MCF 10A (cell line): ENCODE measurements at regions not wholly inside any gene's neighbourhood (a gene's known extent, or its start where the extent isn't known, plus 50 kb on each side); places are given as distances from the start of the nearest gene placed in this dataset.

Experiments
- BruUV-seq: library from RNA; stranded (reverse); fragments of 400-500 nt; replicated peaks from 2 replicates; lab custom pipeline; 2021; lab: Mats Ljungman, UMichigan
- CTCF ChIA-PET: fragments of 300-600 bp; sonication (Branson Sonifier 250); formaldehyde crosslinking; extraction: SDS; loops from one replicate; lab custom pipeline; 2021; ENCODE audit warnings: antibody characterized with exemption, inconsistent platforms; lab: Yijun Ruan, JAX
- POLR2A ChIA-PET: fragments of 300-600, 350-650 bp; sonication (Branson Sonifier 250); formaldehyde crosslinking; extraction: SDS; loops from one replicate; lab custom pipeline; 2020; ENCODE audit warnings: antibody characterized with exemption, inconsistent platforms; lab: Yijun Ruan, JAX
- DNase-seq: peaks from one replicate; pipeline ENCODE4 v3.0.0-alpha.2; 2018; ENCODE audit not compliant: unreplicated experiment
- H3K27ac Mint-ChIP-seq: one replicate; pipeline ENCODE4 v1.8.0; 2022; ENCODE audit warnings: mild to moderate bottlenecking, low read depth, mixed read lengths; ENCODE audit not compliant: unreplicated experiment
- H3K27me3 Mint-ChIP-seq: one replicate; pipeline ENCODE4 v1.8.0; 2022; ENCODE audit warnings: mixed read lengths; ENCODE audit not compliant: insufficient read depth, unreplicated experiment
- H3K36me3 Mint-ChIP-seq: one replicate; pipeline ENCODE4 v1.8.0; 2022; ENCODE audit warnings: mild to moderate bottlenecking, moderate library complexity, mixed read lengths; ENCODE audit not compliant: insufficient read depth, unreplicated experiment
- H3K4me1 Mint-ChIP-seq: one replicate; pipeline ENCODE4 v1.8.0; 2022; ENCODE audit warnings: mixed read lengths; ENCODE audit not compliant: insufficient read depth, unreplicated experiment
- H3K4me3 Mint-ChIP-seq: one replicate; pipeline ENCODE4 v1.8.0; 2022; ENCODE audit warnings: mild to moderate bottlenecking, moderate library complexity, mixed read lengths; ENCODE audit not compliant: unreplicated experiment
- H3K9me3 Mint-ChIP-seq: one replicate; pipeline ENCODE4 v1.8.0; 2022; ENCODE audit warnings: mixed read lengths; ENCODE audit not compliant: unreplicated experiment
- CTCF ChIP-seq: fragments of 200-600 bp; IDR thresholded peaks from one replicate; pipeline ENCODE4 v1.8.0; 2022; ENCODE audit warnings: antibody characterized with exemption, mild to moderate bottlenecking; ENCODE audit not compliant: unreplicated experiment
- intact Hi-C: fragments of 100-400 bp; cut with micrococcal nuclease; formaldehyde crosslinking; loops from 2 replicates; pipeline ENCODE4 v1.14.1; 2022

- intact Hi-C loops: no loop called here
- Mint-ChIP-seq H3K4me3 (no peak overlapping the region), H3K27me3 (no peaks in the 10 kb centered on the region), H3K4me1 (no peaks in the 10 kb centered on the region), H3K36me3 (no peaks in the 10 kb centered on the region), H3K9me3 (no peaks in the 10 kb centered on the region), H3K27ac (no peak overlapping the region)
- BruUV-seq: no TSS peak
- ChIA-PET POLR2A (no interaction called here), CTCF (interaction anchor here (0.7 kb wide), 1 partner anchor 16 kb away, joined by 3 read pairs; no protein-coding TSS in a partner anchor)
- TF ChIP-seq CTCF: no peak
- DNase-seq: no peak
Measured at GRCh38 chr2:21561965-21562364, 438.2 kb downstream of the TDRD15 start.

- Mint-ChIP-seq H3K9me3 (no peaks in the 10 kb centered on the region), H3K27me3 (no peaks in the 10 kb centered on the region), H3K27ac (no peak overlapping the region), H3K4me3 (no peak overlapping the region), H3K4me1 (no peaks in the 10 kb centered on the region), H3K36me3 (no peaks in the 10 kb centered on the region)
- intact Hi-C loops: no loop called here
- POLR2A ChIA-PET: interaction anchor here (0.7 kb wide), 1 partner anchor 601 kb away, joined by 3 read pairs; no protein-coding TSS in a partner anchor
- BruUV-seq: no TSS peak
- CTCF ChIA-PET: interaction anchor here (0.5 kb wide), 1 partner anchor 11 kb away, joined by 4 read pairs; no protein-coding TSS in a partner anchor
- DNase-seq: no peak
- TF ChIP-seq CTCF: no peak
Measured at GRCh38 chr2:21567395-21567794, 443.6 kb downstream of the TDRD15 start.

- H3K27ac Mint-ChIP-seq: no peak overlapping the region
- BruUV-seq: no TSS peak
- no peaks in the 10 kb centered on the region for H3K36me3 Mint-ChIP-seq
- no peaks in the 10 kb centered on the region for H3K27me3 Mint-ChIP-seq
- no peaks in the 10 kb centered on the region for H3K4me1 Mint-ChIP-seq
- DNase-seq: no peak
- H3K9me3 Mint-ChIP-seq: no peaks in the 10 kb centered on the region
- ChIA-PET CTCF (no interaction called here), POLR2A (no interaction called here)
- no peak for TF ChIP-seq CTCF
- intact Hi-C loops: no loop called here
- no peak overlapping the region for H3K4me3 Mint-ChIP-seq
Measured at GRCh38 chr2:21571686-21572085, 447.9 kb downstream of the TDRD15 start.

- no peaks in the 10 kb centered on the region for H3K36me3 Mint-ChIP-seq
Measured at GRCh38 chr2:21580391-21580790, 456.6 kb downstream of the TDRD15 start.

More at GRCh38 chr2:21580391-21580790, 456.6 kb downstream of the TDRD15 start:
- ChIA-PET POLR2A (interaction anchor here (0.7 kb wide), 1 partner anchor 423 kb away, joined by 3 read pairs; no protein-coding TSS in a partner anchor), CTCF (no interaction called here)
- intact Hi-C loops: no loop called here
- BruUV-seq: no TSS peak
- no peaks in the 10 kb centered on the region for H3K27me3 Mint-ChIP-seq
- H3K4me3 Mint-ChIP-seq: no peak overlapping the region
- no peak for DNase-seq
- no peaks in the 10 kb centered on the region for H3K9me3 Mint-ChIP-seq
- H3K27ac Mint-ChIP-seq: no peak overlapping the region
- no peaks in the 10 kb centered on the region for H3K4me1 Mint-ChIP-seq
- TF ChIP-seq CTCF: no peak
